Panc1 (cell line): ENCODE measurements at regions not wholly inside any gene's neighbourhood (a gene's known extent, or its start where the extent isn't known, plus 50 kb on each side); places are given as distances from the start of the nearest gene placed in this dataset.

ENCODE experiments used
- TF ChIP-seq, protein P1 (sequence below), 2 experiments: IDR thresholded peaks; 2 replicates each; pipeline ENCODE4 v1.6.1; 2011 to 2012; ENCODE audit warnings: low read depth in 2 of 2, control low read depth in 1 of 2, low read length in 1 of 2, mild to moderate bottlenecking in 1 of 2, moderate library complexity in 1 of 2; ENCODE audit not compliant: insufficient read depth in 1 of 2
- TF ChIP-seq, protein P2 (sequence below): fragments of 450-650 bp; IDR thresholded peaks from 2 replicates; pipeline ENCODE4 v1.5.1; 2017; ENCODE audit warnings: mild to moderate bottlenecking

DNA sequence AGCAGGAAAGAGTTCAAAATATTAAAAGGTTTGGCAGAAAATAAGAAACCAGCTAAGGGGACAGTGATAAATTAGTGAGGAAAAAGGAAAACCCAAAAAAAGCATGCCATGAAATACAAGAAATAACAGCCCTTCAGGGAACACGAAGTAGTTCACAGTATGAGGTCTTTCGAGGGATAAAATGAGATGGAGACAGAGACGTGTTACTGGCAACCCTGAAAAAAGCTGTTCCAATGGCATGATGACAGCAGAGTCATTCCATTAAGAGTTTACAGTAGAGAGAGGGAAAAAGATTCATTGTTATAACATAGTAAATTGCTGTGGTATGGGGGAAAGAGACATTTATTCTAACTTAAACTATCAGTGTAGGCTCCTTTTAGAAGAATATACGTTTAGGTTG is 391.2 kb downstream of the ANKRD7 start:
- TF ChIP-seq, protein P1, sequence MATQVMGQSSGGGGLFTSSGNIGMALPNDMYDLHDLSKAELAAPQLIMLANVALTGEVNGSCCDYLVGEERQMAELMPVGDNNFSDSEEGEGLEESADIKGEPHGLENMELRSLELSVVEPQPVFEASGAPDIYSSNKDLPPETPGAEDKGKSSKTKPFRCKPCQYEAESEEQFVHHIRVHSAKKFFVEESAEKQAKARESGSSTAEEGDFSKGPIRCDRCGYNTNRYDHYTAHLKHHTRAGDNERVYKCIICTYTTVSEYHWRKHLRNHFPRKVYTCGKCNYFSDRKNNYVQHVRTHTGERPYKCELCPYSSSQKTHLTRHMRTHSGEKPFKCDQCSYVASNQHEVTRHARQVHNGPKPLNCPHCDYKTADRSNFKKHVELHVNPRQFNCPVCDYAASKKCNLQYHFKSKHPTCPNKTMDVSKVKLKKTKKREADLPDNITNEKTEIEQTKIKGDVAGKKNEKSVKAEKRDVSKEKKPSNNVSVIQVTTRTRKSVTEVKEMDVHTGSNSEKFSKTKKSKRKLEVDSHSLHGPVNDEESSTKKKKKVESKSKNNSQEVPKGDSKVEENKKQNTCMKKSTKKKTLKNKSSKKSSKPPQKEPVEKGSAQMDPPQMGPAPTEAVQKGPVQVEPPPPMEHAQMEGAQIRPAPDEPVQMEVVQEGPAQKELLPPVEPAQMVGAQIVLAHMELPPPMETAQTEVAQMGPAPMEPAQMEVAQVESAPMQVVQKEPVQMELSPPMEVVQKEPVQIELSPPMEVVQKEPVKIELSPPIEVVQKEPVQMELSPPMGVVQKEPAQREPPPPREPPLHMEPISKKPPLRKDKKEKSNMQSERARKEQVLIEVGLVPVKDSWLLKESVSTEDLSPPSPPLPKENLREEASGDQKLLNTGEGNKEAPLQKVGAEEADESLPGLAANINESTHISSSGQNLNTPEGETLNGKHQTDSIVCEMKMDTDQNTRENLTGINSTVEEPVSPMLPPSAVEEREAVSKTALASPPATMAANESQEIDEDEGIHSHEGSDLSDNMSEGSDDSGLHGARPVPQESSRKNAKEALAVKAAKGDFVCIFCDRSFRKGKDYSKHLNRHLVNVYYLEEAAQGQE (IDR thresholded peaks at IDR 0.05; ENCODE audit: insufficient read depth in 1 of 2, low read depth in 2 of 2, low read length in 1 of 2): no peak
- TF ChIP-seq, protein P2, sequence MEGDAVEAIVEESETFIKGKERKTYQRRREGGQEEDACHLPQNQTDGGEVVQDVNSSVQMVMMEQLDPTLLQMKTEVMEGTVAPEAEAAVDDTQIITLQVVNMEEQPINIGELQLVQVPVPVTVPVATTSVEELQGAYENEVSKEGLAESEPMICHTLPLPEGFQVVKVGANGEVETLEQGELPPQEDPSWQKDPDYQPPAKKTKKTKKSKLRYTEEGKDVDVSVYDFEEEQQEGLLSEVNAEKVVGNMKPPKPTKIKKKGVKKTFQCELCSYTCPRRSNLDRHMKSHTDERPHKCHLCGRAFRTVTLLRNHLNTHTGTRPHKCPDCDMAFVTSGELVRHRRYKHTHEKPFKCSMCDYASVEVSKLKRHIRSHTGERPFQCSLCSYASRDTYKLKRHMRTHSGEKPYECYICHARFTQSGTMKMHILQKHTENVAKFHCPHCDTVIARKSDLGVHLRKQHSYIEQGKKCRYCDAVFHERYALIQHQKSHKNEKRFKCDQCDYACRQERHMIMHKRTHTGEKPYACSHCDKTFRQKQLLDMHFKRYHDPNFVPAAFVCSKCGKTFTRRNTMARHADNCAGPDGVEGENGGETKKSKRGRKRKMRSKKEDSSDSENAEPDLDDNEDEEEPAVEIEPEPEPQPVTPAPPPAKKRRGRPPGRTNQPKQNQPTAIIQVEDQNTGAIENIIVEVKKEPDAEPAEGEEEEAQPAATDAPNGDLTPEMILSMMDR: no peak
